Thyroid gland (tissue), 4 donors: ENCODE measurements at regions not wholly inside any gene's neighbourhood (a gene's known extent, or its start where the extent isn't known, plus 50 kb on each side); places are given as distances from the start of the nearest gene placed in this dataset.

Experiments
- POLR2A ChIP-seq, 2 donors: fragments of 450-650 bp; IDR thresholded peaks; one replicate each; pipeline ENCODE4 v1.6.1; 2017; ENCODE audit warnings: antibody characterized with exemption in 2 of 2, mild to moderate bottlenecking in 2 of 2, moderate library complexity in 1 of 2
- TF ChIP-seq, protein P1 (sequence below), 6 experiments: fragments of 200-600 bp in 3 of 6; fragments of 450-650 bp in 3 of 6; sonication (generic) in 3 of 6; IDR thresholded peaks; one replicate each; pipeline ENCODE4 v1.5.1; 2016 to 2019; ENCODE audit warnings: antibody characterized with exemption in 6 of 6, mild to moderate bottlenecking in 2 of 6, inconsistent platforms in 1 of 6, moderate library complexity in 1 of 6

DNA sequence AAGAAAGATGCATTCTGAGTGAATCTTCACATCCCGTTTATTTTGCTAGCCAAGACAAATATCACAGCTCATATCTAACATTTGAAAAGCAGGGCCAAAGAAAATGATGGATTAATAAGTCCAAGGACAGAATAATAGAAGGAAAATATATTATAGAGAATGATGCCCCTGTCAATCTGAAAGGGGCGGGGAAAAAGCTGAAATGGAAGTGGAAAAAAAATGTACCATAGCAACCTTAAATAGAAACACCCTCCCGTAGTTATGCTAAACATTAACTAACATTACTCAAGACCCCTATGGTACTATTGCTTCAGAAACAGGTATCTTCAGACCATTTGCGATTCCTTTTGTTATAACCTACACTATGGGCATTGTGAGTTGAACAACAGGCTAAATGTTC is 67.7 kb upstream of the SMARCA2 start:
- TF ChIP-seq, protein P1, sequence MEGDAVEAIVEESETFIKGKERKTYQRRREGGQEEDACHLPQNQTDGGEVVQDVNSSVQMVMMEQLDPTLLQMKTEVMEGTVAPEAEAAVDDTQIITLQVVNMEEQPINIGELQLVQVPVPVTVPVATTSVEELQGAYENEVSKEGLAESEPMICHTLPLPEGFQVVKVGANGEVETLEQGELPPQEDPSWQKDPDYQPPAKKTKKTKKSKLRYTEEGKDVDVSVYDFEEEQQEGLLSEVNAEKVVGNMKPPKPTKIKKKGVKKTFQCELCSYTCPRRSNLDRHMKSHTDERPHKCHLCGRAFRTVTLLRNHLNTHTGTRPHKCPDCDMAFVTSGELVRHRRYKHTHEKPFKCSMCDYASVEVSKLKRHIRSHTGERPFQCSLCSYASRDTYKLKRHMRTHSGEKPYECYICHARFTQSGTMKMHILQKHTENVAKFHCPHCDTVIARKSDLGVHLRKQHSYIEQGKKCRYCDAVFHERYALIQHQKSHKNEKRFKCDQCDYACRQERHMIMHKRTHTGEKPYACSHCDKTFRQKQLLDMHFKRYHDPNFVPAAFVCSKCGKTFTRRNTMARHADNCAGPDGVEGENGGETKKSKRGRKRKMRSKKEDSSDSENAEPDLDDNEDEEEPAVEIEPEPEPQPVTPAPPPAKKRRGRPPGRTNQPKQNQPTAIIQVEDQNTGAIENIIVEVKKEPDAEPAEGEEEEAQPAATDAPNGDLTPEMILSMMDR (IDR thresholded peaks at IDR 0.05): no peak
- TF ChIP-seq POLR2A (IDR thresholded peaks at IDR 0.05): no peak
